H9 (cell line): ENCODE measurements at regions not wholly inside any gene's neighbourhood (a gene's known extent, or its start where the extent isn't known, plus 50 kb on each side); places are given as distances from the start of the nearest gene placed in this dataset.

Experiments used
- DNase-seq: peaks from one replicate; pipeline ENCODE4 v3.0.0-alpha.2; 2017
- H2AFZ ChIP-seq: one replicate; pipeline ENCODE4 v1.6.1; 2013; ENCODE audit warnings: mild to moderate bottlenecking, low read length, control low read depth, moderate library complexity
- H2AK5ac ChIP-seq: 2 replicates; pipeline ENCODE4 v1.6.1; 2013; ENCODE audit warnings: low read length, control low read depth, mixed read lengths; ENCODE audit not compliant: insufficient read length
- H2BK120ac ChIP-seq: one replicate; pipeline ENCODE4 v1.6.1; 2013; ENCODE audit warnings: low read depth, mild to moderate bottlenecking, low read length, control low read depth, inconsistent platforms; ENCODE audit not compliant: poor library complexity, severe bottlenecking
- H2BK12ac ChIP-seq: 2 replicates; pipeline ENCODE4 v1.6.1; 2013; ENCODE audit warnings: low read length, control low read depth, mixed read lengths, low read depth; ENCODE audit not compliant: insufficient read length
- H2BK15ac ChIP-seq: 2 replicates; pipeline ENCODE4 v1.6.1; 2013; ENCODE audit warnings: low read depth, low read length, control low read depth
- H2BK20ac ChIP-seq: one replicate; pipeline ENCODE4 v1.6.1; 2013; ENCODE audit warnings: low read depth, mild to moderate bottlenecking, low read length, control low read depth, inconsistent platforms; ENCODE audit not compliant: poor library complexity, severe bottlenecking
- H2BK5ac ChIP-seq: 2 replicates; pipeline ENCODE4 v1.6.1; 2013; ENCODE audit warnings: low read length, control low read depth, mixed read lengths; ENCODE audit not compliant: insufficient read length
- H3K14ac ChIP-seq: 2 replicates; pipeline ENCODE4 v1.6.1; 2013; ENCODE audit warnings: low read length, control low read depth; ENCODE audit not compliant: insufficient read depth
- H3K18ac ChIP-seq: 2 replicates; pipeline ENCODE4 v1.6.1; 2013; ENCODE audit warnings: low read depth, mild to moderate bottlenecking, mixed read lengths, low read length, control low read depth; ENCODE audit not compliant: insufficient read length
- H3K23ac ChIP-seq: 2 replicates; pipeline ENCODE4 v1.6.1; 2013; ENCODE audit warnings: low read length, control low read depth, mixed read lengths, low read depth; ENCODE audit not compliant: insufficient read length
- H3K23me2 ChIP-seq: 2 replicates; pipeline ENCODE4 v1.6.1; 2013; ENCODE audit warnings: low read depth, mild to moderate bottlenecking, mixed read lengths, low read length, control low read depth; ENCODE audit not compliant: insufficient read length, poor library complexity, severe bottlenecking
- H3K27ac ChIP-seq: 2 replicates; pipeline ENCODE4 v1.5.1; 2013; ENCODE audit warnings: low read length, control low read depth, mixed read lengths, low read depth; ENCODE audit not compliant: insufficient read length
- H3K27me3 ChIP-seq: 2 replicates; pipeline ENCODE4 v1.6.1; 2013; ENCODE audit warnings: low read length, control low read depth, inconsistent platforms; ENCODE audit not compliant: insufficient read depth
- H3K4ac ChIP-seq: 2 replicates; pipeline ENCODE4 v1.6.1; 2013; ENCODE audit warnings: low read depth, mild to moderate bottlenecking, control low read depth, inconsistent platforms, low read length, moderate library complexity
- H3K4me1 ChIP-seq: 2 replicates; pipeline ENCODE4 v1.6.1; 2013; ENCODE audit warnings: low read length, control low read depth, inconsistent platforms; ENCODE audit not compliant: insufficient read depth
- H3K4me2 ChIP-seq: 2 replicates; pipeline ENCODE4 v1.6.1; 2013; ENCODE audit warnings: low read length, control low read depth, mixed read lengths; ENCODE audit not compliant: insufficient read length, insufficient read depth
- H3K56ac ChIP-seq: 2 replicates; pipeline ENCODE4 v1.6.1; 2013; ENCODE audit warnings: low read depth, mild to moderate bottlenecking, mixed read lengths, low read length, control low read depth; ENCODE audit not compliant: insufficient read length
- H3K79me1 ChIP-seq: 2 replicates; pipeline ENCODE4 v1.6.1; 2013; ENCODE audit warnings: low read depth, mild to moderate bottlenecking, moderate library complexity, low read length, control low read depth, inconsistent platforms; ENCODE audit not compliant: insufficient read depth, poor library complexity, severe bottlenecking
- H3K79me2 ChIP-seq: 2 replicates; pipeline ENCODE4 v1.6.1; 2013; ENCODE audit warnings: low read length, control low read depth, inconsistent platforms; ENCODE audit not compliant: insufficient read depth
- H3K9ac ChIP-seq: 2 replicates; pipeline ENCODE4 v1.6.1; 2013; ENCODE audit warnings: low read length, control low read depth, mixed read lengths; ENCODE audit not compliant: insufficient read length; ENCODE audit errors: extremely low read depth
- H3K9me3 ChIP-seq: one replicate; pipeline ENCODE4 v1.6.1; 2013; ENCODE audit warnings: low read depth, low read length, inconsistent platforms; ENCODE audit not compliant: control insufficient read depth
- H3T11ph ChIP-seq: one replicate; pipeline ENCODE4 v1.6.1; 2013; ENCODE audit warnings: mild to moderate bottlenecking, low read length, control low read depth, inconsistent platforms
- H4K20me1 ChIP-seq: one replicate; pipeline ENCODE4 v1.6.1; 2013; ENCODE audit not compliant: control insufficient read depth, insufficient read length, insufficient read depth
- H4K5ac ChIP-seq: 2 replicates; pipeline ENCODE4 v1.6.1; 2013; ENCODE audit warnings: low read depth, mild to moderate bottlenecking, mixed read lengths, low read length, control low read depth; ENCODE audit not compliant: insufficient read length
- H4K8ac ChIP-seq: replicated peaks from 2 replicates; pipeline ENCODE4 v1.6.1; 2013; ENCODE audit warnings: low read length, control low read depth, mixed read lengths, low read depth; ENCODE audit not compliant: insufficient read length
- H4K91ac ChIP-seq: 2 replicates; pipeline ENCODE4 v1.6.1; 2013; ENCODE audit warnings: low read depth, mild to moderate bottlenecking, moderate library complexity, mixed read lengths, low read length, control low read depth; ENCODE audit not compliant: insufficient read length
- H3K27ac Mint-ChIP-seq, 3 experiments: 2 replicates in 2 of 3; 3 replicates in 1 of 3; pipeline ENCODE4 v1.8.0; 2020 to 2021; ENCODE audit warnings: mixed read lengths in 3 of 3, mild to moderate bottlenecking in 1 of 3, moderate library complexity in 1 of 3
- H3K27me3 Mint-ChIP-seq: 2 replicates; pipeline ENCODE4 v1.8.0; 2021; ENCODE audit warnings: low read depth, mild to moderate bottlenecking, moderate library complexity, mixed read lengths
- H3K36me3 Mint-ChIP-seq, 3 experiments: 2 replicates in 2 of 3; 3 replicates in 1 of 3; pipeline ENCODE4 v1.8.0; 2020 to 2021; ENCODE audit warnings: low read depth in 3 of 3, mixed read lengths in 3 of 3; ENCODE audit not compliant: insufficient read depth in 1 of 3
- H3K4me1 Mint-ChIP-seq, 2 experiments: 2 replicates each; pipeline ENCODE4 v1.8.0; 2020; ENCODE audit warnings: mixed read lengths in 2 of 2
- H3K4me3 Mint-ChIP-seq, 2 experiments: 2 replicates in 1 of 2; 3 replicates in 1 of 2; pipeline ENCODE4 v1.8.0; 2020 to 2021; ENCODE audit warnings: mild to moderate bottlenecking in 2 of 2, mixed read lengths in 2 of 2, moderate library complexity in 1 of 2
- H3K9me3 Mint-ChIP-seq, 2 experiments: 2 replicates in 1 of 2; 3 replicates in 1 of 2; pipeline ENCODE4 v1.8.0; 2020; ENCODE audit warnings: mild to moderate bottlenecking in 2 of 2, mixed read lengths in 2 of 2, moderate library complexity in 1 of 2
- CTCF ChIP-seq: fragments of 200-600 bp; sonication (generic); conservative IDR thresholded peaks from 3 replicates; pipeline ENCODE4 v1.8.0; 2021; ENCODE audit warnings: antibody characterized with exemption, mild to moderate bottlenecking

DNA sequence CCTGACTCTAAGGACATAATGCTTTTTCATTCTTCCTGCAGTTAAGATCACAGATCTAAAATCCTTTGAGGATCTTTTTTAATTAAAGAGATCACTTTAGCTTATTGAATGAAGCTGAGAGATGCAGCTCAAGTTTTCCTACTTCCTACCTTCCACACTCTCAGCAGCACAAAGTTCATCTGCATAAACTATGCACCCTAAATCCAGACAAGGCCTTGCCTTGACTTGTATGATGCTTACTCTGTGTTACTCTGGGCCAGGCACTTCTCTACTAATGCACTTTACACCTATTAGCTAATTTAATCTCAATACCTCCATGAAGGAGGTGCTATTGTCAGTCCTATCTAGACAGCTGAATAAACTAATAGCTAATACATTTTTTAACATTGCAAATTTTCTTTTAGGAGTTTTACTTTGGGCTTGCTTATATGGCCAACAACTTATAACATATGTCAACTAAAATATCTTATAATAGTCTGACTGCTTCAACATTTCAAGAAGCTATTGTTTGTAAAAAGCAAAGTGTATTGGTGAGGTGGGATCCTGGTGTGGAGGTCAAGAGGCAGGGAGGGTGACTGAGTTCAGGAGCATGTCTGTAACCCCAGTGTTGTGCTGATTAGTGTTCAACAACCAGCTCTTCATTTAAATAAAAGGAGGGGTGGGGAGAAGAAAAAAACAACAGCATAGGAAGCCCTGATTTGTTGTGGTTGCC, 172.4 kb upstream of the ATP11B start:
- H3K27ac Mint-ChIP-seq: no peak overlapping the region
- no peaks in the 10 kb centered on the region for H3K4me1 ChIP-seq

More for the DNA sequence above, 172.4 kb upstream of the ATP11B start:
- Histone ChIP-seq H3K9me3 (no peaks in the 10 kb centered on the region), H2AK5ac (no peak overlapping the region), H3K4me2 (no peak overlapping the region), H3K56ac (no peak overlapping the region), H3K27me3 (no peaks in the 10 kb centered on the region), H2BK20ac (no peak overlapping the region), H3K23ac (no peak overlapping the region), H4K5ac (no peak overlapping the region), H3K9ac (no peak overlapping the region), H4K20me1 (no peaks in the 10 kb centered on the region), H3K4ac (no peak overlapping the region), H2AFZ (no peak overlapping the region), H3K14ac (no peak overlapping the region), H2BK15ac (no peak overlapping the region), H2BK12ac (no peak overlapping the region), H4K91ac (no peak overlapping the region), H3K79me2 (no peaks in the 10 kb centered on the region), H3K23me2 (no peaks in the 10 kb centered on the region), H3K27ac (no peak overlapping the region), H2BK5ac (no peak overlapping the region), H2BK120ac (no peak overlapping the region), H3K79me1 (no peaks in the 10 kb centered on the region), H3K18ac (no peak overlapping the region), H3T11ph (no peak overlapping the region), H4K8ac (no peak overlapping the region)
- H3K9me3 Mint-ChIP-seq: no peaks in the 10 kb centered on the region; a peak in 2 of 5 replicates
- H3K27me3 Mint-ChIP-seq: no peaks in the 10 kb centered on the region; the same call in 1 of the 2 replicates
- no peak overlapping the region for H3K4me3 Mint-ChIP-seq
- TF ChIP-seq CTCF: no peak
- H3K36me3 Mint-ChIP-seq: peaks cover 0 to 8% (median 0%) of the 10 kb centered on the region in 3 experiments; a peak in 2 of 7 replicates
- peaks cover 33 to 45% of the 10 kb centered on the region in 2 experiments for H3K4me1 Mint-ChIP-seq
- DNase-seq: no peak
